GM18951 (cell line): ENCODE measurements at regions not wholly inside any gene's neighbourhood (a gene's known extent, or its start where the extent isn't known, plus 50 kb on each side); places are given as distances from the start of the nearest gene placed in this dataset.

Source experiments
- POLR2A ChIP-seq: IDR thresholded peaks from 4 replicates; pipeline ENCODE4 v1.6.1; 2011; ENCODE audit warnings: mild to moderate bottlenecking; ENCODE audit not compliant: insufficient read length, insufficient read depth; ENCODE audit errors: extremely low read depth
- in situ Hi-C: fragments of 300-500 bp; cut with MboI; formaldehyde crosslinking; loops from one replicate; pipeline ENCODE4 v1.12.0; 2022; ENCODE audit warnings: low sequenced_read_pairs, mixed read lengths, inconsistent platforms; ENCODE audit not compliant: unreplicated experiment

- in situ Hi-C loops = no loop called here
These were observed 84.2 kb upstream of the STEAP1B start for GRCh38 chr7:22584179-22584578.

DNA sequence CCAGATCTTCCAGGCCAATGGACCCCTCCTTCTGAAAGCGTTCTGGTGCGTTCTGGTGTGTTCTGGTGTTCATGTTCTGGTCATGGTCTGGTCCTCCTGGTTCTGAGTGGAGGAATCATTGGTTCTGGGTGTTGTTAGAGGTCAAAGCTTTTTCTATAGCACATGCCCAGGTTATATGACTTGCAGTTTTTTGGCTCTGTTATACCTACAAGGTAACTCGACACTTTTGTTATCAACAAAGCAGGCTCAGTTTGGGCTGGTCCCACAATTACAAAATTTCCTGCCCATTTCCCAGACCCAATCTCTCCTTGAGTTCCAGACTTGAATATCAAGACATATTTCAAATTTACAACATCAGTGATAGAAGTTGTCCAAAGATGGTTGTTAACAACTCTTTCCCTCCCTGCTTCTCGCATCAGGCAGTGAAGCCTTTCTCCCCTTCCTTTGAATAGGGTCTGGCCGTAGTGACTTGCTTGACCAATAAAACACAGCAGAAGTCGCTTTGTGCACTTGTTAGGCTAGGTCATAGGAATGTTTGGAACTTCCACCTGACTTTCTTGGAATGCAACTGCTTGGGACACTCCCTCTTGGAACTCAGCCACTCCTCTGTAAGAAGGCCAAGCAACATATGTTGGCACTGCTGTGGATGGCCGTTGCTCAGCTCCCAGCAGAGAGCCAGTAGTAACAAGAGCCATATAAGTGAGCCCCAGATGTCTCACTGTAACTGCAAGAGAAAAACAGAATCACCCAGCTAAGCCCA is 83.1 kb upstream of the STEAP1B start:
- in situ Hi-C loops = no loop called here

More at GRCh38 chr7:22584179-22584578, 84.2 kb upstream of the STEAP1B start:
- no peak for TF ChIP-seq POLR2A

DNA sequence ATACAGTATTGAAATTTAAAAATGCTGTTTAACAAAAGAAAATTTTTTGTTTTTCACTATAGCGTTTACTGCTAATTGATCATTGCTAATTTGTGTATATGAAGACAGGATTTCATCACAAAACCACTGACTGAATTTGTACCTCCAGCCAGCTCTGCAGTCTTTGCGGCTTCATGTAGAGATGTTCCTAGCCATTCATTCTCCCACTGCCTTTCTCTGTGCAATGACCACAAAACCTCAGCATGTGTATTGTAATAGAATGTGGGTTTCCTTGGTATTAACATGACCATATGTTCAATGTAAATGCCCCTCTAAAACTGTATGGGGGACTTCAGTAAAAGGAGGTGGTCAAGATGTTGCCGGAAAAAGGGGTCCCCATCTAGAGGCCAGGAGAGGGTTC is 81.1 kb upstream of the STEAP1B start:
- in situ Hi-C loops = no loop called here
- TF ChIP-seq POLR2A = no peak

More for the DNA sequence above, 83.1 kb upstream of the STEAP1B start:
- TF ChIP-seq POLR2A = no peak

GRCh38 chr7:22579961-22580360 is 80.0 kb upstream of the STEAP1B start:
- in situ Hi-C loops = no loop called here

GRCh38 chr7:22578007-22578733 is 78.2 kb upstream of the STEAP1B start:
- TF ChIP-seq POLR2A = no peak
- in situ Hi-C loops = no loop called here

More at GRCh38 chr7:22579961-22580360, 80.0 kb upstream of the STEAP1B start:
- no peak for TF ChIP-seq POLR2A

DNA sequence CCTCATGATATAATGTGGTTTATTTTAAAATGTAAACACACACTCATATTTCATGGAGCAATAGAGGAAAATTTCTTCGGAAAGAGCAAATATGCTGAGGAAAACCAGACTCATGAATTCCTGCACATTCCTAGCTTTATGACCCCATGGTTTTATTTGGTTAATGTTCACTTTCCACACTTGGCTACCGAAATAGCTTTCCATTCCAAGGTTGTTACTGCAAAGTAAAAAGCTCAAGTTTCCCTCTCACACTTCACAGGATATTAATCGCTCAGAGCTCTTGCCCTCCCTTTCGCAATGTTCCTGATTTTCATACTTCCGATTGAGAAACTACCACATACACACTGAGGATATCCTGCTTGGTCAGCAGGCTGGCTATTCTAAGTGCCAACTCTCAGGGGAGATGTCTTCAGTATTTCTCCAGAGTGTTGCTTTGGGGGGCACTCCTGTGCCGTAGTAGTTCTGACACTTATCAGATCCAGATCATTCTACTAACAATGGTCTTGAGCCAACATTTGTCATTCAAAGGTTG is 77.5 kb upstream of the STEAP1B start:
- TF ChIP-seq POLR2A = no peak
- in situ Hi-C loops = no loop called here

DNA sequence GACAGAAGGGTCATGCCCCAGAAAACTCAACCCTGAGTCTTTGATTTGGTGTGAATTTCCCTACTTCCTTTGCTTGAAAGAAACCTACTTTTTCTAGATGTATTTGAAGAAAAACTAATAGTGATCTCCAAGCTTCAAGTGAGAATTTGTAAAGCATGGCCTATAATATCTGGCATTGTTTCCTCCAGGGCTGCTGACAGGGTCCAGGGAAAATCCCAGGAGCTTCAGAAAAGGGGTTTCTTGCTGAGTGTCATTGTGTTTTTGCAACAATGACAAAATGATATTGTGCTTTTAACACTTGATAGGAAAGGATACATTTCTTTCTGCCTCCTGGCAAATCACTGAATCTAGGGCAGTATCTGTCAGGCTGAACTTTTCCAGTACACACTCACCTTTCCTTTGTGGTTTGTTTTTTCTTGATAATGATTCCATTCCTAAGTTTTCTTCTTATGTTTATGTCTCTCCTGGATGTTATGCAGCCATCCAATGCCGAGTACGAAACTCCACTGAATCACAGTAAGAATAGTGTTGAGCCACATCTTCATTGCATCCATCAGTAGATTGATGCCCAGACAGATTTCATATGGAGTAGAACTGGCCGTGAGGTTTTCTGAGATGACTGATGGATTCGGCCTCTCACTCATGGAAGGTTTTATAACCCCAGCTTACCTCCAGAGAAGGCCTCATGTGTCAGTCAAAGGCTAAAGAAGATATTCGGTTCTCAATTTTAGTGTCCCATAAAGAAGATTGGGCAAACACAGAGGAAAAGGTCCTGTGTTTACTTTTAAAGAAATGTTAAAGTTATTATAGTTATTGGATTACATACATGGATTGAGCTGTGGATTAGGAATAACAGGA is 76.9 kb upstream of the STEAP1B start:
- TF ChIP-seq POLR2A = no peak
- in situ Hi-C loops = no loop called here

GRCh38 chr7:22574754-22575520 is 74.9 kb upstream of the STEAP1B start:
- in situ Hi-C loops = no loop called here
- no peak for TF ChIP-seq POLR2A

DNA sequence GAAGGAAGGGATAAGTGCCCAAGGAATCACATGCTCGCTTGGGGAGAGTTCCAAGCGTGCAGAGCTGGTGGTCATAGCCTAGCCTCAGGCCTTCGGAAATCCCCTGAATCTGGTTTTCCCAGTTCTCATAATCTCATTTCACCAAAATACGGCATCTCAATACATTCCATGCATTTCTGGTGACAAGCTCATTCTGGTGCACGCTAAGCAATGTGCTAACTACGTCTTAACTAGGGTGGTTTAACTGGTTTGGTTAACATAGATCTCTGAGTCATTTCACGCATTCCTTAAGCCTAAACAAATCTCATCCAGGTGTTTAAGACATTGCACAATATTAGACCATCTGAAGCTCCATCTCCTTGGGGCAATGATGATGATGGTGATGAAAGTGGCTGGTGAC is 72.9 kb upstream of the STEAP1B start:
- no peak for TF ChIP-seq POLR2A
- in situ Hi-C loops = no loop called here

DNA sequence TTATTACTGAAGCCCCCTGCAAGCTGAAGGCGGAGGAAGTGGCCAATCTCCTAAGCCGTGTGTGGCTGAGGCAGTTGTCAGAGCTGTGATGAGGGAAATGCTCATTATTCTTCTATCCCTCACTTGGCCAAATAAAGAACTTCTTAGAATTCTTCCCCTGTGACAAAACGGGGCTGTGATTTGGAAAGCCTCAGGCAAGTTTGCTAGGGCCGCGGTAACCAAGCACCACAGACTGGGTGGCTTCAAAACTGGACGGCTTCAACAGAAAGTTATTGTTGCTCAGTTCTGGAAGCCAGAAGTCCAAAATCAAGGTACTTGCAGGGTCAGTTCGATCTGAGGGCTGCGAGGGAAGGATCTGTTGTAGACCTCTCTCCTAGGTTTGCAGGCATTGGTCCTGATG is 72.3 kb upstream of the STEAP1B start:
- no peak for TF ChIP-seq POLR2A
- in situ Hi-C loops = no loop called here

DNA sequence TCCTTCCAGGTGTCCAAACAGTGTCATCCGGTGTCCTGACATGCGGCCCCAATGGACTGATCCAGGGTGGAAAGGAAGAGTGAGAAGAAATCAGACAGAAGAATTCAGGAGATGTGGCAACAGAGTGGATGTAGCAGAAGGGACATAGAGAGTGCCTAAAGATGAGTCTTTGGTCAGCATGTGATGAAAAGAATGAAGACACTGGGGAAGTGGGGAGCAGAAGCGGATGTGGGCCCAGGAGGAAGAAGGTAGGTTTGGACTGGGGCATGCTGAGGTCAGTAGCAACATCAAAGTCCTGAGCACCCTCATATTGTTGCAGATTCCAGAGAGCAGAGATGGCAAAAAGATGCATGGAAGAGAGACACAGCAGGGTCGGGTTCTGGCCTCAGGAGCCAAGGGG is 71.8 kb upstream of the STEAP1B start:
- in situ Hi-C loops = no loop called here
- no peak for TF ChIP-seq POLR2A

- in situ Hi-C loops = no loop called here
- TF ChIP-seq POLR2A = no peak
These were observed 69.8 kb upstream of the STEAP1B start for GRCh38 chr7:22569586-22570321.
